ENCODE measurements at regions not wholly inside any gene's neighbourhood (a gene's known extent, or its start where the extent isn't known, plus 50 kb on each side); places are given as distances from the start of the nearest gene placed in this dataset.
"Not testable (repeated sequence)": the region's sequence is repeated elsewhere in the genome, so short reads cannot be mapped to it uniquely, and the experiment has no call there.

DNA sequence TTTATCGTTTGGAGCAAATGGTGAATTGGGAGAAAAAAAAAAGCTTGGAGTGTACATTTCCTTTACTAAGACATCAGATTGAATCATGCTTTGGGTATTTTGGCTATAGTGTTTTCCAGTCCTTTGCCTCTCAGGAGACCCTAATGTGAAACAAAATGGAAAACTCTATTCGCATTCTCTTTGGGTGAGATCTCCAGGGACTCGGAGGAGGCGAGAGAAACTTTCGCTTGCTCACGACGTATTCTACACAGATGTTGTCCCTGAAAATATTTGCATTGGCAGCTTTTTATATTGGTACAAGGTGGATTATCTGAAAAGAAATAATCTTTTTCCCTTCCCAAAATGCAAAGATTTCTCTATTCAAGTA is 1240.1 kb upstream of the WWC1 start:
- no peak for DNase-seq

DNA sequence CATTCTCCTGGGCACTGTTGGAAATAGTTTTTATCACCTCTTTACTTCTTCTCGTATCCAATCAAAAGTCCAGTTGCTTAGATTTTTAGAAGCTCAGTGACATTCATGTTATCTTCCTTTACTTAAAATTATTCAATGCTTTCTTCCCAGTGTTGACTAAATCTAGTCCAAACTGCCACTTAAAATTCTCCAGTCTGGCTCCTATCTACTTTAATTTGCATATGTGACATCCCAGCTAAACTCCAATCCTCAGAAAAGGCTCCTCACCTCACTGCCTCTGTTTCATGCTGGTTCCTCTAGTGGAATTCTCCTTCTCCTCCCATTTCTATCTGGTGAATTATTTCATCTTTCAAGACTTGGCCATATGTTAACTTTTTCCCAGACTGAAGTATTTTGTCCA is 1238.7 kb upstream of the WWC1 start:
- DNase-seq: no peak

DNA sequence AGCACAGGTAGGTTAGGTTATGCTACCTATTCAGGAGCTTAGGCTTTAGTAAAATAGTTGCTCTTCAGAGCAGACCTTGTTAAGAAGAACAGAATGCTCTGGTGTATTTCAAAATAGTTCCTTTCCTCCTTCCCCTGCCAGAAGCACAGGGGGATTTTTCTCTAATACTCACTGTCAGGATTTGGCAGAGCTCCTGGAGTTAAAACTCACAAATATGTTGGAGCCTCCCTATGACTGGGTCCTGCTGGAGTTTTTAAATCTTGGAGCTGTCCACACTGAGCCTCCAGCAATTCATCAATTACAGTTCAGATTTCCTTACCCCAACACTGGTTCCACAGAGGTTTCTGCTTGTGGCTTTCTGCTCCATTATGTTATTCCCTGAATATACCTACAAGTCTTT is 1233.8 kb upstream of the WWC1 start:
- DNase-seq: no peak

DNA sequence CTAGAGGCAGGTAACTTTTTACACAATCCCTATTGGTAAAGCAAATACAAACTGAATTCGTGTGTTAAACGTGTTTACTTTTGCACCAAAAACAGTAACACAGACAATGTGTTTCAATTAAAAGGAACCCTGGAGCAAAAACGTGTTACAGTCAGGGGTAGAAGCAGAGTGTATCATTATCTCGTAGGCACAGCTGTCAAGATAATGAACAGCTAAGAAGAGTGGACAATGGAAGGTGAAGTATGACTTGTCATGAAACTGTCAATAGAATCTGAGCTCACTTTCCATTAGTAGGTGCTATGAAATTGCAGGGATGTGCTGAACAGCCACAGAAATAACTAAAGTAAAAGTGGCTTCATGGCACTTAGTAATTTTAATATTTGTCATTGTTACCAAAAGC is 1229.8 kb upstream of the WWC1 start:
- no peak for DNase-seq

DNA sequence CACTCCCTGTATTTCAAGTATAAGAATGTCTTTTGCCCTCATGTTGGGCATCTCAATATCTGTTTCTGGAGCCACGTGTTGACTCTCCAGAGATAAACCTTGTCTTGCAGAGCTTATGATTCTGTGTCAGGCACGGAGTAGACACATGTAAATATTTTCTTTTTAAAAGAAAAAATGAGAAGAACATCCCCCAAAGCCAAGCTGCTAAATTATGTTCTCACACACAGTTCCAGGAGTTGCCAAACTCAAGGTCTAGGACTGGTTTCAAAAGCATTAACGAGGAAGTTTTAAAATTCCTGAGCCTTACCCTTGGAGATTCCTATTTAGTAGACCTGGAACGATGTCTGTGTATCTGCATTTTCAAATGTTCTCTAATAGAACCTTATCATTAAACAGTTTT is 1228.3 kb upstream of the WWC1 start:
- no peak for DNase-seq

DNA sequence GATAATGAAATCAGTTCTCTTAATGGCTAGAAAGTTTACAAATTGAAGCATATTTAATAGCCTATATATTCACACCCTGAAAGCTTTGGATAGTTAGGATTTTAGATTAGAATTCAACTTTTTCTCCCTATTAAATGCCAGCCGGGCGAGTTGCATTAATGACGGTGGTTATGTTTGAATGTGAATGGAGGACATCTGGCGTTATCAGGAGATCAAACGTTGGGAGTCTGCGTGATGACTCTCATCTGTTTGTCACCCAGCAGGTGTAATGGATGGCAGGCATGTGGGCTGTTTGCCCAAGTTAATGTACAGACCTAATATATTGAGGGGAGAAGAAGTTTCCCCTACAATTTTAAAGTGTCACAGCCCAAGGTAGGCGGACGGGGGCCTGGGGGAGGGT is 1227.7 kb upstream of the WWC1 start:
- no peak for DNase-seq

DNA sequence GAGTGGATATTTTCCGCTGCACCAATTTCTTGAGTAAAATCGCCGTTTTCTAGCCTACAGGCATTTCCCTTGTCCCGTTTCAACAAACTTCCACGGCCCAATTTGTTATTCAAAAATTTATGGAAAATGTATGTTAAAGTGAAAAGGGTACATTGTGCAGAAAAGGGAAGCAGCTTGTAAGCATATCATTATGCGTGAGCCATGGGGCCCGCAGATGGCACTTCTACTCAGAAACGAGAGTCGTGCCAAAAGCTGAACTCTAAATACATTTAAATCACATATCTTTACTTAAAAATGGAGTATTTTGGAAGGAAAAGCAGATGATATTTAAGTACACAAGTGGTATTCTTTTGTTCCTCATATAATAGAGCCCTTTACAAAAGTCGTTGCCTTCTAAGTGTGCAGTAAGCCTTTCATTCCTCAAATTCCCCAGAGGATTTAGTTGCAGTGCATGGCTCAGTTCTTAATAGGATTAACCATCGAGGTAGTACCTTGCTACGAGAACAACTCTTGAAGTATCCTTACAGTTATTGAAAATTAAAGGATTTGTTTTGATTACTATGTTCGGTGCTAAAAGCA is 1227.2 kb upstream of the WWC1 start:
- no peak for DNase-seq

DNA sequence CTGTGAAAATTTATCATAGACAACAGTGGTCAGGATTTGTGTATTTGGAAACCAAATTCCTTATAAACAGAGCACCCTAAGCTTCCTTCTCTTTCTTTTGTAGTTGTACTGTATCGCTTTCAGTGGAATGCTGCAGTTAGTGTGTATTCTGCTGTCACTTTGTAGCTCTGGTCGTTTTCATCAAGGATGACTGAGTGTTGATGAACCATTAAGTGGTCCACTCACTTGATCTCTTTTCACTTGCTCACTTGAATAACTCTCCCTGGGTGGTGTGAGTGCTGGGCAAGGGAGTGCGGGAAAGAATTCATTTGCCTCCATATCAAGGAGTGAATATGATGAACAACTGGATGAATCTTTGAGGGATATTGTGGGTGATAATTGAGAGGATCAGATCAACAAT is 1225.7 kb upstream of the WWC1 start:
- no peak for DNase-seq

DNA sequence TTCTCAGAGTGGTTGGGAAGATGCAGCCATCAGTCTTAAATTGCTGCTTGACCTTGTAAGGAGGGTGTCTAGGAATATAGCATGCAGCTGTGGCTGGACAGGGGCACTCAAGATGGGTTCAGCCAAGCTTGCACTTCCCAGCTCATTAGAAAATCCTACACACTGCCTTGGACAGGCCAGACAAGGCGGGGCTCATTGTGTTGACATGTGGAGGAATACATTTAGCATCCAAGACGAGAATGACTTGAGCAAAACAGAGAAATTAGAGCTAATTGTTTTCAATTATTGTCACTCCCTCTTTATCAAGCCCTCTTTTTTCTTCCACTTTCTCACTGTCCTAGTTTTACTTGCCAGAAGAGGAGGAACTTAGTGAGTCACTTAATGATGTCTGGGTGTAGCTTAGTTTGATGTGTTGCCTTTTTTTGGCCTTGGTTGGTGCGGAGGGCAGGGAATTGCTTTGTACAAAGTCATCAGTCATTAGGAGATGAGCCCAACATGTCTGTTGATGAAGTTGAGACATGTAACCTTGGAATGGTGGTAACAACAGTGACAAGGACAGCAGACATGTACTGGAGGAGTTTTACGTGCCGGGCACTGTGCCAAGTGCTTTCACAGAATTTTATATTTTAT is 1219.3 kb upstream of the WWC1 start:
- DNase-seq: no peak

DNA sequence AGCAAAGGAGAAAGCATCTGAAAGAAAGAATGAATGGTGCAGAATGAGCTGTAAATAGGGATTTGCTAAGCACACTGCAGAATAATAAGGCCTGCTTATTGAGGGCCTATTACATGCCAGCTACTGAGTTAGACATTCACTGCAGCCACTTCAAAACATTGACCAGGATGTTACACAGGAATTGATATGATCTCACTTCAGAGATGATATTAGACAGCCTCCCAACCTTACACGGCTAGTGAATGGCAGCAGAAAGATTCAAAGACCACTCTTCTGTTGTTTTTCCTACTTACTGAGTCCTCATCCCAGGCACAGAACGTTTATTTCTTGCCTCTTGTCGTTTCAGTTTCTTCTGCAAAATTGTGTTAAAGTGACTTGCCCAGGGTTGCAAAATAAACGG is 1209.9 kb upstream of the WWC1 start:
- DNase-seq: no peak

DNA sequence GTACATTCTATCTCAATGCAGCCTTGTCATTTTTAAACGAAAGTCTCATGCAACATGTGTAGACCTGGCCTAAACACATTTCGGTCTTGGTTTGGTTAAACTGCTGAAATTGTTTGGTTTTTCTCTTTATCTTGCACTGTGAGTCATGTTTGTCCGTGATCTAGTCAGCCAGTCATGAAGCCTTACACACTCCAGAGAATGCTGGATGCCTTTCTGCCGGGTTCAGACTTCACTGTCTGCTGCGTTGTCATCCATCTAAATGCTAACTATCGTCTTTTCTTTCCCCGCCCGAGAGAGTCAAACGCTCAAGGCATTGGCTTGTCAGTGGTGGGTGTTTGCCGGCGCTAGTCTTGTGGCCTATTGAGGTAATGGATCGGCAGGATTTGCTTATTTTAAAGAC is 1194.6 kb upstream of the WWC1 start:
- DNase-seq: no peak

DNA sequence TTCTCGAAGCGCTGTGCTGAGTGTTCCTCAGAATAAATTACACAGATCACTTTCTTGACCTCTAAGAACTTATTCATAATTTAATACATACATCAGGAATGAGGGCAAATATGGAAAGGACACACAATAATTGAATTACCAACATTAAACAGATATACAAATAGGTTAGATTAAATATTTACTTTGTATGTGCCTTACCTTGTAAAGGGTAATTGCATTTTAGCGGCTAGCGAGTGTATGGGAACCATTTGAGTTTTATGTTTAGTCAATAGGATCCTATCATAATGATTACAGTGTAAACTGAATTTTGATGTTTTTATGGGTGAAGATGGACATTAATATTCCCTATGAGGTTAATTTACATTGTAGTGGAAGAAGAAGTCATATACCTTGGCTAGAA is 1187.1 kb upstream of the WWC1 start:
- no peak for DNase-seq

DNA sequence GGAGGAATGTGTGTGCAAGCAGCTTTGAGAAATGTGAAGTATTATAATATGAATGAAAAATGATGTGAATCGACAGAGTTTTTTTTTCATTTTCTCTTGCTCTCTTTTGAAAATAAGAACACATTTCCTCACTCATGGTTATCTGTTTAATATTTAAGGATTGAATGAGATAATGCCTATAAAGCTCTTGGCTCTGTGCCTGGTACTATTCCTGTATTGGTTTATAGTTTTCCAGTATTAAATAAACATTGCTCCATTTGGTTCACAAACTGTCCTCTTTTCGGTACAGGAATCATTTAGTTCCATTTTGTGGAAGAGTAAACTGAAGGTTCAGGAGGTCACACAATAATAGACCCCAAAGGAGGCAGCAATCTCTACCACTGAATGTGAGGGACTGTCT is 1185.5 kb upstream of the WWC1 start:
- no peak for DNase-seq

DNA sequence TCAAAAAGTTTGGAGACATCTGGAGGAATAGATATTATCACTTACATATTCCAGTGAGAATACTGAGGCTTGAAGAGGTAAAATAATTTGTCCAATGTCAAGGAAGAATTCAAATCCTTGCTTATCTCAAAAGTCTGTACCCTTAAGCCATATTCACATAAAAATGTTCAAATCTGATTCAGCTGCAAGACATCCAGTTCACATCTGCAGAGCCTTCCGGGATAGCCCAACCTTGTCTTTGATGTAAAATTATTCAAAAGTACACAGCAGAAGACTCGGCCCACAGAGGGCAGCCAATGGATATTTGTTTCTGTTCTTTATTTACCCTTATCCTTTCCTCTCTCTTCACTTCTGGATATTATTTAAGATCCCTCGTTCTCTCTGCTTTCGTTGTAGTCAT is 1183.8 kb upstream of the WWC1 start:
- DNase-seq: no peak

DNA sequence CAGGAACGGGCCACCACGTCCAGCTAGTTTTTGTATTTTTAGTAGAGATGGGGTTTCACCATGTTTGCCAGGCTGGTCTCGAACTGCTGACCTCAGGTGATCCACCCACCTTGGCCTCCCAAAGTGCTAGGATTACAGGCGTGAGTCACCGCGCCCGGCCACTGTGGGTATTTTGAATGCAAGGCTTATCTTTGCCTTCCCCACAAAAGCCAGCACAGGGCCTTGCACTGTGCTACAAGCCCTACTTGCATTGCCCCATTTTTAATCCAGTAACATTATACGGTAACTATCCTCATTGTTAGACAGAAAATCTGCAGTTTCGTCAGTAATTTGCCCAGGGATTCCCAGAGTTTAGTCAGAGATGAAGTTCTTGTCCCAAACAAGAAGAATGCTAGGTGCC is 1183.2 kb upstream of the WWC1 start:
- not testable (repeated sequence) for DNase-seq

DNA sequence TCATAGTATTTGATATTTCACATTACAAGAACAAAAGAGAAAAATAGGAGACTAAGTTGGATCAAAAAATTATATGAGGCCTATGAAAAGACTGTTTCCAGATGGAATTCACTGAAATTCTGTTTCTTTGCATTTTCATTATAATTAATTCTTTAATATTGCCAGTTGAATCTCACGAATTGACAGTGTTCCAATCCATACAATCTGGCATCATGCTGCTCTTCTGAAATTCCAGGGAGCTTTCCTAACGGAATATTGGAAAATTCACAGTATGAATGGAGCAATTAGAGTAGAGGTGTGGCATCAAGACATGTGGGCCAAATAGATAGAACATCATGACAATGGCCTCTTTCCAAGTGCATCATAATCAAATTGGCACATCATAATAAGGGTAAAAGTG is 1178.9 kb upstream of the WWC1 start:
- no peak for DNase-seq

DNA sequence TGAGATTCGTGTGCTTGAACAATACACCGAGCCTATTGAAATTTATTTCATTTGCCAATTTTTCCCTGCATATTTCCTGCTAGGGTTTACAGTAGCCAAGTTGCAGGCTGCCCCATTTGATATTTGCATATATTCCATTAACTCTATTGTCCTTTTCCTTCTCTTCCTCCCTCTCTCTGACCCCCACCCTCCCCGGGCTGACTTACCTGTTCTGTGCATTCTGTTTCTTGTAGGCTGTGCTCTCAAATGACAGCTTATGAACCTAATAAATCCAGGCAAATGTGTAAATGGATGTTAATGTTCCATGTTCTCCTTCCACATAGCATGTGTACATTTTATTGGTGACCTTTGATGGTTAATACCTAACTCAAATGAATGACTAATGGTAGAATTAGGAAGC is 1169.2 kb upstream of the WWC1 start:
- no peak for DNase-seq

DNA sequence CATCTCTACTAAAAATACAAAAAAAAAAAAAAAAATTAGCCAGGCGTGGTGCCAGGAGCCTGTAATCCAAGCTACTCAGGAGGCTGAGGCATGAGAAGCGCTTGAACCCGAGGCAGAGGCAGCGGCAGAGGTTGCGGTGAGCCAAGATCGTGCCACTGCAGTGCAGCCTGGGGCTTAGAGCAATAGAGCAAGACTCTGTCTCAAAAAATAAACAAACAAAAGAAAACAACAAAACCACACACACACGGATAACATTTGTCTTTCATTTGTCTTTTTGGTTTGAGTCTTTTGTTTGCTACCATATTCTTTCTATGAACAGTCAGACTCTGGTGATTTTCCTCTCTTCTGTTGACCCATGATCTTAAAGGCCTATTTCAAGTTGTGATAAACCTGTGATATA is 1168.3 kb upstream of the WWC1 start:
- no peak for DNase-seq

DNA sequence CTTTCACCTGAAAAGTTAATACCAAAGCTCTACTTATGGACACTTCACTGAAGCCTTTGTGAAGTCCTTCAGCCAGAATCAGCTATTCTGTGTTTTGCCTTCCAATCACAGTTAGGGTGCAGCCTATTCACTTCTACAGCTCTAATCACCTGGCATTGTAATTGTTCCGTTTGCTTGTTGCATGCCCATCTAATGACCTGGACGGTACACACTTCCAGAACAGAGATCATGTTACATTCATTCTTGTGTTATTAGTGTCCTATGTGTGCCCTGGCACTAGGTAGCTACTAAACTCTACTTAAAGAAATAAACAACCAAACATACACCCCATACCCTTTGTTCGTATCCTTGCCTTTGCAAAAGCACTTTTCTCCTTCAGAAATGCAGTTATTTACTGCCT is 1162.9 kb upstream of the WWC1 start:
- no peak for DNase-seq

DNA sequence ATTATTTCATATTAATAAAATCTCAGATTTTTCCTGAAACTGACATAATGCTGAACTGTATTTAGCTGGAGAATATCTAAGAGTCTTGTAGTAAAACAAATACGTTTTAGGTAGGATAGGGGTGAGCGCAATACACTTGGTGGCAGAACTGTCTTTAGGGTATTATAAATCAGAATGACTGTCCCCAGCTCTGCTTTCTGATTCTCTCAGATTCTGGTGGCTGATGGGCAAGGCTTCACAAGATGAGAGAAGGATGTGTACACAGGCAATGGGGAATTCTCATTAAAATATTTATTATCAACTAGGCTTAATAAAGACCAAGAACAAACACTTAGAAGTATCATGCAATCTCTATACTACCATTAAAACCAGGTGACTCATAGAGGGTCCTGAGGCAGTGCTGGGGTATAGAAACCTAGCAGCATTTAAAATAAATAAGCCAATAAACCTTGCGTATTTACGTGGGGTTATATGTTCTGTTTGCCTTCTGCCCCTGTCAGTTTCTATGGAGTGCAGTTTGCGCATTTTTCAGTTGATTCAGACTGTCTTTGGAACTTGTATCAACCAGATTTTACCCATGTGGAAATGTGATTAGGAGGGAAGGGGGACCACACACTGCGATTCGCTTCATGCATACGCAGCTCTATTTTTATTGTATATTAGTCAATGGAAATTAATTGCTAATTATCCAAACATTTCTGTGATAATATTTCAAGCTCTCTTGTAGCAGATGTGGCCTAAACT is 1150.7 kb upstream of the WWC1 start:
- DNase-seq: no peak

DNA sequence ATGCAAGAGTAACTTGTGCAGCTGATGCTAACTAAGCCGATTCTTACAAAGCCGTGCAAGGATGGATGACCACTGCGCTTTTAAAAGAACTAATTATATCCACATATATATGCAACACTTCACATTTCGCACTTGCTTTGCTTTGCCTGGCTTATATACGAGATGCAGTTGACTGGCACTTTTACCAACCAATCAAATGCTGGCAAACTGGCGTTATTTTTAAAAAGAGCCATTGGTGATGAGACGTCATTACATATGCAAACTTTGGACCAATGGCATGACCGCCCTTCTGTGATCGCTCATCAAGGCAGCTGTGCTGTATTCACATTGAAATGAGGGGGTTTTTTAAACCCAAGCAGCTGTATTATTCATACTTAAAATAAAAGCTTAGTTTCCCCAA is 1147.7 kb upstream of the WWC1 start:
- DNase-seq: peak; percentile 4

DNA sequence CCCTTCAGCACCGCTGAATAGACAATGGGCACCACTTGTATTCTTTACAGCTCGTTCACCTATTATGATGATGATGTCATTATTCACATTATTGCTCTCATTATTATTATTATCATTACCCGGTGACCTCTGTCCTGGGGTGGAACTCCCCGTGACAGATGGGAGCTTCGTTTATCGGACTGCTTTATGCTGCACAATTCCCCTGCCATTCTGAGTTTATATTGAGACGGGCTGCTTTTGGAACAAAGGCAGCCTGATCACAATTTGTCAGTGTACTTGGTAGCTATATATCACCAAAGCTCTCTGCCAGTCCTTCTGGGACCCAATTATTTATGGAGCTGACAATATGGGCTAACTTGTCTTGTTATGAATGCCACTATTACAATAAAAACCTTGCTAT is 1145.6 kb upstream of the WWC1 start:
- DNase-seq: no peak

DNA sequence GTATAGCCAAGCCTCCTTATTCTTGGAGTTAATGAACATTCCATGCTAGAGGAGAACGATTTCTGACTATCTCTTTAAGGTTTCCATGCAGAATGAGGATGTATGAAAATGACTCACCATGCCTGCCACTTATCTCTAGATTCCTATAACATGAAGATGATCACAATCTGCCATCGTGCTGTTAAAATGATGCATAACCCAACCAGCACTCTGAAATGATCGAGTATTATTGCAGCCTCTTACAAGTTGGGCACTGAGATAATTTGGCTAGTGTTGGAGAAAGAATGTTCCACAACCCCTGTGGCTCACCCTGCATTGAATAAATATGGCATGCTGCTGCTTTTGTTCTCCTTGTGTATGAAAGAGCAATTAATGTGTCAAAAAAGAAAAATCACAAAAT is 1143.6 kb upstream of the WWC1 start:
- no peak for DNase-seq

DNA sequence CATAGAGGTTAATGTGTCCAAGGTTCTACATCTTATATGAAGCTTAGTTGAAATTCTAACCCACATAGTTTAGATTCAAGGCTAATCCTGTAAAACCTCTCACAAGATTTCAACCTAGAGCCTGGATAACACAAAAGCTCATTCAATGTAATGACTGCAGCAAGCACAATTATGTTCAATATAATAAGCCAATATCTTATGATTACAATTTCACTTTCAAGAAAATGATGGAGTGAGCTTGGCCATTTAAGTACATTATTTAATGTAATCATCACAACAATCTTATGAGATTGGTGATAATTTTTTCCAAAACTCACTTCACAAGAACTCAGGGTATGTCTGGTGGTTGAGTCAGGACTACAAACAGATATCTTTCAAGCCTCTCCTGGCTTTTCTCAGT is 1140.8 kb upstream of the WWC1 start:
- DNase-seq: no peak

DNA sequence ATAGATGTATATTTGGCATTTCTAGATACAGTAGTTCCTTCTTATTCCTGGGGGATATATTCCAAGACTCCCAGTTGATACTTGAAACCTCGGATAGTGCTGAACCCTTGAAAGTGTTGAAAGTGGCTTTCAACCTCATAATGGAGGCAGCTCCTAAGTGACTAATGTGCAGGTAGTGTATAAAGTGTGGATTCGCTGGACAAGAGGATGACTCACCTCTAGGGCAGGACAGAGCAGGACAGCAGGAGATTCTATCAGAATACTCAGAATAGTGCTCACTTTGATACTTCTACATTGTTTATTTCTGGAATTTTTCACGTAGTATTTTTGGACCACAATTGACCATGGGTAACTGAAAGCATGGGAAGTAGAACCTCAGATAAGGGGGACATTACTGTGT is 1138.9 kb upstream of the WWC1 start:
- no peak for DNase-seq
